Stimulated activated naive CD8-positive, alpha-beta T cell treated with anti-CD3 and anti-CD28 coated beads, Interleukin-15, Interleukin-2, amounts not matched to agents 100 U/mL and 50 U/mL, for 24 hours (primary cell): ENCODE measurements at regions not wholly inside any gene's neighbourhood (a gene's known extent, or its start where the extent isn't known, plus 50 kb on each side); places are given as distances from the start of the nearest gene placed in this dataset.
A peak's percentile ranks its signal among the peaks of the same experiment; 100 is the strongest.
"Not testable (repeated sequence)": the region's sequence is repeated elsewhere in the genome, so short reads cannot be mapped to it uniquely, and the experiment has no call there.

Experiments used
- ATAC-seq: fragments of 150-1000 bp; cut with Tn5 transposase; one replicate; pipeline ENCODE4 v1.10.0; 2021
- DNase-seq: peaks from one replicate; pipeline ENCODE4 v3.0.0; 2021

DNA sequence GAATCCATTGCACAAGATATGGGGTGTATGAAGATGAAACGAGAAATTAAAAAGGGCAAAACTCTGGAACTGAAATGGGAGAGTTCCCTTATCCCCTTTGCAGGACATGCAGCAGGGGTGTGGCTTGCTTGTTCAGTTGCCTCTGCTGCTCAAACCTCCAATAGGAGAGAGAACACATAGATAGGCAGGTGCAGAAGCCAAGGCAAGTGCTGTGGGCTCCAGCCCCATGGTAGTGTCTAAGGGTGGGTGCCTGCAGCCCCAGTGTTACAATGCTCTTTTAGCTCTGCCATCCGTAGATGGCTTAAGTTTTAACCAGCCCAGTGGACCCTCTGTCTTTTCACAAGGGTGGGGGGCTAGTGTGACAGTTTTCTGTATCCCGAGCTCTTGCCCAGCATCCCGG, 69.7 kb downstream of the CMAS start:
- no peak for ATAC-seq

GRCh38 chr12:22116376-22116775, 70.4 kb downstream of the CMAS start:
- DNase-seq = no peak
- no peak for ATAC-seq

More for the DNA sequence above, 69.7 kb downstream of the CMAS start:
- no peak for DNase-seq

DNA sequence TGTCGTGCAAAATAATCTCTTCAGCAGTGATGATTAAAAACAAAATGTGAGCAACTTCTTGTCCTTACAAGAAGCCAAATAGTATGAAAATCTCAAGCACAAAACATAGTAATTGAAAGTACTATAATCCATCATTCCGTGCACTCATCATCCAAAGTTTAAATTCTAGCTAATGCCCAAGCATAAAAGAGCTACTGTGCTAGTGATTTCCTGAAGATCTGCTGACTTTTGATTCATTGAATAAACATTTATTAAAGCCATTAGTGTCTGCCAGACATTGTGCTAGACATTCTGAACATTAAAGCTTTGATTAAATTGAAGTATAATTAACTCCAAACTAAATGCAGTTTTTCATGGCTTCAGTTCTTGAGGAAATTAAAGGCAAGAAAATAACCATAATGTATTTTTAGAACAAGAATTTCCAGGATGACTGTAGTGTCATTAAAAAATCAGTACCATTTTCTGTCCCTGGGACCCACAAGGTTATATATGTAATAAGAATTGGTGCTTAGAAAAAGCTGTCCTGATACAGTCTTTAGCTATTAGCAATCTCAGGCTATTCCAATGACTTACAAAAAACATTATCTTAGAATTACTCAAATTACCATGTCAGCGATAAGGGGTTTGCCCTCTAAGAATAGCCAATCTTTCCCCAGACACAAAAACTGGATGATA, 71.7 kb downstream of the CMAS start:
- DNase-seq (no peak), ATAC-seq (no peak)

DNA sequence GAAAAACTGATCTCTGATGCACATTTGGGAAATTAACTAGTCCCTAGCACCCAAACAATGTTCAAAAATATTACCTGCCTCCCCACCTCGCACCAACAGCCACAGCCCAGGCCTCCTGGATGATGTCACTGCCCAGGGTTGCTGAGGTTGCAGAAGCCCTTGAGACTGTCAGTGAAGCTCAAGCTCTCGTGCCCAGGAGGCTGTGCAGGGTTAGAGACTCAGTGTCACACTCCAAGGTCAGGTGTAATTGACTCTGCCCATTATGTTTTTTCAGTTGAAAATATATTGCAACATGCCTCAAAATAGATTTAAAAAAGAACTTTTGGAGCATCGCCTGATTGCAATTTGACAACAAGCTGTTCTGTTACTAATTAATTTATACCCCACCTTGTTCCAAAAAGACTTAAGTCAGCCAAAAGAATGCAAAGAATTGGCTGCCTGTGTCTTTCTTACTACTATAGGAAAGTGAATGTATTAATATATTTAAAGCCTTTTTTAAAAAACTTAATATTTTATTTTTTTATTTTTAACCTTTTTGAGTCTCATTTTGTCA, 72.3 kb downstream of the CMAS start:
- ATAC-seq (no peak), DNase-seq (no peak)

DNA sequence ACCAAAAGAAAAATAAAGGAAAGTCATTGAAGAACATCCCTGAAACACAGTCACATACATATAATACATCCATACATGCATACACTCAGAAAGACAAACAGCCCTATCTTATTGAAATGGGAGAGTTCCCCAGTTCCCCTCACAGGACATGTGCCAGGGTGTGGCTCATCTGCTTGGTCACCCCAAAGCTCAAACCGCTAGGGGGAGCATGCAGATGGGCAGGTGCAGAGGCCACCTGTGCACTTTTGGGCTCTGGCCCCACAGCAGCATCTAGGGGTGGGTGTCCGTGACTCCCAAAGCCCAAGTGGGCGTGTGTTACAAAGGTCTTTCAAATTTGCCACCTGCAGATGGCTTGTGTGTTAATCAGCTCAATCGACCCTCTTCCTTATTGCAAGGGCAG, 75.2 kb downstream of the CMAS start:
- DNase-seq (peak; percentile 41), ATAC-seq (peak; percentile 59)

- no peak for DNase-seq
- ATAC-seq = no peak
Measured at GRCh38 chr12:22122359-22122758, 76.3 kb downstream of the CMAS start.

DNA sequence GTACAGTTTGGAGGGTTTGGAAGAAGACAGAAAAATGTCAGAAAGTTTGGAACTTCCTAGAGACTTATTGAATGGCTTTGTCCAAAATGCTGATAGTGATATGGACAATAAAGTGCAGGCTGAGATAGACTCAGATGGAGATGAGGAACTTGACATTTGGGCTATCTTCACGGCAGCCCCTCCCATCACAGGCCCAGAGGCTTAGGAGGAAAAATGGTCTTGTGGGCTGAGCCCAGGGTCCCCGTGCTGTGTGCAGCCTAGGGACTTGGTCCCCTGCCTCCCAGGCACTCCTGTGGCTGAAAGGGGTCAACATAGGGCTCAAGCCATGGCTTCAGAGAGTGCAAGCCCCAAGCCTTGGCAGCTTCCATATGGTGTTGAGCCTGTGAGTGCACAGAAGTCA, 79.0 kb downstream of the CMAS start:
- DNase-seq = no peak
- no peak for ATAC-seq

- ATAC-seq = peak; percentile 62
Measured at GRCh38 chr12:22126101-22126500, 80.1 kb downstream of the CMAS start.

GRCh38 chr12:22126758-22127157, 80.7 kb downstream of the CMAS start:
- ATAC-seq (no peak), DNase-seq (no peak)

More at GRCh38 chr12:22126101-22126500, 80.1 kb downstream of the CMAS start:
- DNase-seq = not testable (repeated sequence)

- DNase-seq (no peak), ATAC-seq (peak; percentile 23)
Measured at GRCh38 chr12:22130671-22131070, 84.7 kb downstream of the CMAS start.

- ATAC-seq = not testable (repeated sequence)
Measured at GRCh38 chr12:22136604-22137117, 90.6 kb downstream of the CMAS start.

More at GRCh38 chr12:22136604-22137117, 90.6 kb downstream of the CMAS start:
- not testable (repeated sequence) for DNase-seq
